HepG2 (cell line): ENCODE measurements at regions not wholly inside any gene's neighbourhood (a gene's known extent, or its start where the extent isn't known, plus 50 kb on each side); places are given as distances from the start of the nearest gene placed in this dataset.

Experiments used
- ATAC-seq: fragments of 200-7000 bp; cut with Tn5 transposase; 3 replicates; pipeline ENCODE4 v1.9.1; 2020; ENCODE audit warnings: mild to moderate bottlenecking, moderate library complexity
- BruUV-seq: library from RNA; stranded (reverse); fragments of 400-500 nt; replicated peaks from 2 replicates; lab custom pipeline; 2021; lab: Mats Ljungman, UMichigan
- CTCF ChIA-PET: fragments of 300-600 bp; formaldehyde crosslinking; extraction: SDS; loops from one replicate; lab custom pipeline; 2021; ENCODE audit warnings: low total read pairs, inconsistent platforms, low intra/inter-chr PET ratio; lab: Yijun Ruan, JAX
- POLR2A ChIA-PET: fragments of 350-600 bp; sonication (Branson Sonifier 250); formaldehyde crosslinking; loops from one replicate; lab custom pipeline; 2020; ENCODE audit warnings: antibody characterized with exemption, inconsistent platforms; lab: Yijun Ruan, JAX
- DNase-seq: peaks from one replicate; pipeline ENCODE4 v3.0.0-alpha.2; 2015; ENCODE audit warnings: low spot score
- FAIRE-seq: peaks from 3 replicates; lab custom pipeline; 2011; peaks lifted over from hg19 to GRCh38; lab: Jason Lieb, UNC
- H2AFZ ChIP-seq: one replicate; pipeline ENCODE4 v1.6.1; 2011; ENCODE audit warnings: low read length, inconsistent platforms
- H3K27ac ChIP-seq: fragments of 300-600 bp; 3 replicates; pipeline ENCODE4 v1.8.0; 2011; ENCODE audit warnings: mixed run types, mild to moderate bottlenecking, mixed read lengths, low read length, inconsistent platforms; ENCODE audit not compliant: insufficient read depth; ENCODE audit errors: extremely low read length
- H3K27me3 ChIP-seq, 2 experiments: fragments of 200-600 bp in 1 of 2; 2 replicates in 1 of 2; 3 replicates in 1 of 2; pipeline versions ENCODE4 v1.6.0 to v1.8.0; 2011; ENCODE audit warnings: low read length in 2 of 2, mild to moderate bottlenecking in 2 of 2, moderate library complexity in 2 of 2, inconsistent platforms in 1 of 2; ENCODE audit not compliant: insufficient read depth in 2 of 2, control insufficient read depth in 1 of 2
- H3K36me3 ChIP-seq, 2 experiments: fragments of 200-600 bp in 1 of 2; replicated peaks in 1 of 2; 2 replicates in 1 of 2; 3 replicates in 1 of 2; pipeline versions ENCODE4 v1.5.1 to v1.8.0; 2011; ENCODE audit warnings: low read length in 2 of 2, inconsistent platforms in 1 of 2; ENCODE audit not compliant: insufficient read depth in 2 of 2, control insufficient read depth in 1 of 2
- H3K4me1 ChIP-seq: 2 replicates; pipeline ENCODE4 v1.5.1; 2012; ENCODE audit warnings: low read length, inconsistent platforms; ENCODE audit not compliant: insufficient read depth
- H3K4me2 ChIP-seq: 2 replicates; pipeline ENCODE4 v1.6.0; 2011; ENCODE audit warnings: low read depth, low read length, inconsistent platforms
- H3K4me3 ChIP-seq, 3 experiments: fragments of 200-600 bp in 1 of 3; sonication (generic), shearing (Covaris generic) in 1 of 3; replicated peaks in 1 of 3; 2 replicates each; pipeline ENCODE4 v1.5.1; 2011 to 2016; ENCODE audit warnings: low read length in 3 of 3, inconsistent platforms in 2 of 3, low read depth in 2 of 3, mild to moderate bottlenecking in 2 of 3, control low read depth in 1 of 3, mixed read lengths in 1 of 3; ENCODE audit not compliant: insufficient read depth in 1 of 3
- H3K79me2 ChIP-seq: one replicate; pipeline ENCODE4 v1.6.1; 2011; ENCODE audit warnings: low read length, inconsistent platforms; ENCODE audit not compliant: insufficient read depth
- H3K9ac ChIP-seq: 2 replicates; pipeline ENCODE4 v1.6.0; 2011; ENCODE audit warnings: mild to moderate bottlenecking, low read depth, low read length, inconsistent platforms; ENCODE audit not compliant: insufficient read depth
- H3K9me3 ChIP-seq: 2 replicates; pipeline ENCODE4 v1.5.1; 2012; ENCODE audit warnings: mild to moderate bottlenecking, low read length
- H4K20me1 ChIP-seq: 2 replicates; pipeline ENCODE4 v1.6.0; 2011; ENCODE audit warnings: inconsistent platforms, mild to moderate bottlenecking, low read length, moderate library complexity; ENCODE audit not compliant: insufficient read depth
- CBX2 ChIP-seq, 2 experiments: fragments of 200-600 bp in 1 of 2; sonication (generic); formaldehyde crosslinking in 1 of 2; IDR thresholded peaks; 2 replicates each; pipeline versions ENCODE4 v1.7.0 to v1.8.1; 2018 to 2022; ENCODE audit warnings: low read depth in 2 of 2, low read length in 1 of 2, mild to moderate bottlenecking in 1 of 2, missing genetic modification reagents in 1 of 2
- HNRNPH1 ChIP-seq: fragments of 200-400 bp; formaldehyde crosslinking; optimal IDR thresholded peaks from 2 replicates; pipeline ENCODE3; 2017; ENCODE audit warnings: mild to moderate bottlenecking, low read depth, low read length
- MAFF ChIP-seq: IDR thresholded peaks from 2 replicates; pipeline ENCODE4 v1.6.1; 2011; ENCODE audit warnings: low read depth, low read length, improper control_type of control experiment
- MAFK ChIP-seq, 2 experiments: IDR thresholded peaks in 1 of 2; conservative IDR thresholded peaks in 1 of 2; 2 replicates each; pipeline ENCODE4 v1.6.1; 2011; ENCODE audit warnings: improper control_type of control experiment in 2 of 2, low read length in 2 of 2
- MEF2D ChIP-seq: sonication (generic); formaldehyde crosslinking; IDR thresholded peaks from 2 replicates; pipeline ENCODE4 v1.5.1; 2020; ENCODE audit warnings: mild to moderate bottlenecking, missing genetic modification reagents
- PAWR ChIP-seq: sonication (generic); formaldehyde crosslinking; IDR thresholded peaks from 2 replicates; pipeline ENCODE4 v1.4.0; 2020; ENCODE audit warnings: missing genetic modification reagents, mild to moderate bottlenecking, borderline replicate concordance
- SMARCC2 ChIP-seq: fragments of 450-650 bp; IDR thresholded peaks from 2 replicates; pipeline ENCODE4 v1.6.1; 2017; ENCODE audit warnings: antibody characterized with exemption, mild to moderate bottlenecking
- SP4 ChIP-seq: sonication (generic); formaldehyde crosslinking; IDR thresholded peaks from 2 replicates; pipeline ENCODE4 v1.8.1; 2023; ENCODE audit warnings: mild to moderate bottlenecking, missing genetic modification reagents
- TSC22D2 ChIP-seq: sonication (generic); formaldehyde crosslinking; IDR thresholded peaks from 2 replicates; pipeline ENCODE4 v1.5.1; 2020; ENCODE audit warnings: missing genetic modification reagents, mild to moderate bottlenecking, borderline replicate concordance
- U2AF2 ChIP-seq: fragments of 200-400 bp; formaldehyde crosslinking; IDR thresholded peaks from 2 replicates; pipeline ENCODE4 v1.6.1; 2017; ENCODE audit warnings: low read depth, mild to moderate bottlenecking, low read length
- ZBTB38 ChIP-seq: sonication (generic); formaldehyde crosslinking; IDR thresholded peaks from 2 replicates; pipeline ENCODE4 v1.5.1; 2020; ENCODE audit warnings: mild to moderate bottlenecking, missing genetic modification reagents
- ZNF580 ChIP-seq: IDR thresholded peaks from 2 replicates; pipeline ENCODE4 v1.6.1; 2016; ENCODE audit warnings: low read depth, borderline replicate concordance
- WGBS: methylation state at CpG from one replicate; pipeline ENCODE4 v1.1.6; 2017; ENCODE audit warnings: low lambda C conversion rate; 5-methylcytosine and 5-hydroxymethylcytosine counted together
- in situ Hi-C: cut with HindIII; loops from 2 replicates; pipeline ENCODE4 v1.10.0; 2017; ENCODE audit warnings: low pct_unique_long_range_greater_than_20kb; ENCODE audit not compliant: extremely low pct_ligation_motif_present
- intact Hi-C: fragments of 100-400 bp; cut with micrococcal nuclease; formaldehyde crosslinking; loops from one replicate; pipeline ENCODE4 v1.10.0; 2022; ENCODE audit not compliant: unreplicated experiment

GRCh38 chr3:107897471-107898061 is 193.3 kb downstream of the CD47 start:
- Histone ChIP-seq H3K4me1 (no peaks in the 10 kb centered on the region), H3K36me3 (no peaks in the 10 kb centered on the region), H3K27ac (no peak overlapping the region), H3K9me3 (no peaks in the 10 kb centered on the region), H3K79me2 (no peaks in the 10 kb centered on the region), H3K4me3 (no peak overlapping the region), H3K4me2 (no peak overlapping the region), H3K27me3 (peaks cover 0 to 7% of the 10 kb centered on the region in 2 experiments; a peak in 1 of 5 replicates), H4K20me1 (no peaks in the 10 kb centered on the region), H2AFZ (no peak overlapping the region), H3K9ac (no peak overlapping the region)
- DNase-seq (no peak), ATAC-seq (no peak), FAIRE-seq (no peak)
- no peak for TF ChIP-seq HNRNPH1
- TF ChIP-seq SMARCC2 = no peak
- TF ChIP-seq U2AF2 = no peak
- TF ChIP-seq MEF2D (CRISPR knock-in tag) = no peak
- no peak for TF ChIP-seq SP4 (CRISPR knock-in tag)
- no peak for TF ChIP-seq ZBTB38 (CRISPR knock-in tag)
- no peak for TF ChIP-seq CBX2 (IDR thresholded peaks at IDR 0.05; ENCODE audit: low read depth, low read length)
- TF ChIP-seq CBX2 (CRISPR knock-in tag; IDR thresholded peaks at IDR 0.05; ENCODE audit: low read depth) = no peak
- no peak for TF ChIP-seq PAWR (CRISPR knock-in tag)
- TF ChIP-seq ZNF580 = no peak
- no TSS peak for BruUV-seq
- 5% methylated on average over 4 of the region's 4 CpGs for WGBS
- ChIA-PET POLR2A (no interaction called here), CTCF (no interaction called here)
- intact Hi-C loops = no loop called here
- in situ Hi-C loops = no loop called here

DNA sequence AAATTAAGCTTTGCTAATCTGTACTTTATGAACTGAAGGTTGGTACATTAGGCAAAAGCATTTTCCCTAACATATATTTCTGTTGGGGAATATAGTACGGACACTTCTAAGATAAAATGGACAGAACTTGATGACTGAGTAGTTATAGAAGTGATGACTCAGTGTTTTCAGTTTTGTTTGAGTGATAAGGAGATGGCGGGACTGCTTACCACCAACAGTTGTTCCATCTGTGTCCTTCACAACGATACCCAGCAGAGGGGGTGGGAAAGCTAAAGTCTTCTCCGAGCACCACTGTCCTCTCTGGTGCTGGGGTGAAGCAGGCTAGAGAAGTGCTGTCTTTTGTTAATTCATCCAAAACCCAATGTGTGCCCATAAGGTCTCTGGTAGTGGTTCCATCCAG is 195.8 kb downstream of the CD47 start:
- H3K4me3 ChIP-seq = no peak overlapping the region
- H3K27me3 ChIP-seq = peaks cover 1 to 10% of the 10 kb centered on the region in 2 experiments; a peak in 2 of 5 replicates
- H3K36me3 ChIP-seq = no peaks in the 10 kb centered on the region
- H3K9ac ChIP-seq = no peak overlapping the region
- no peak overlapping the region for H2AFZ ChIP-seq
- in situ Hi-C loops = no loop called here
- DNase-seq (no peak), FAIRE-seq (no peak), ATAC-seq (no peak)
- no peaks in the 10 kb centered on the region for H3K9me3 ChIP-seq
- ChIA-PET POLR2A (no interaction called here), CTCF (no interaction called here)
- H3K4me2 ChIP-seq = no peak overlapping the region
- no peaks in the 10 kb centered on the region for H3K79me2 ChIP-seq
- H3K4me1 ChIP-seq = no peaks in the 10 kb centered on the region
- WGBS = 4% methylated on average over 4 of the region's 4 CpGs
- TF ChIP-seq MAFK (conservative IDR thresholded peaks at IDR 0.05 in 1 of 2, IDR thresholded peaks at IDR 0.05 in 1 of 2; ENCODE audit: low read length in 2 of 2) (peak; percentile 89 to 94), MAFF (peak; percentile 91), TSC22D2 (no peak)
- no peaks in the 10 kb centered on the region for H4K20me1 ChIP-seq
- intact Hi-C loops = no loop called here
- no peak overlapping the region for H3K27ac ChIP-seq
- BruUV-seq = no TSS peak
